ENCODE measurements at regions not wholly inside any gene's neighbourhood (a gene's known extent, or its start where the extent isn't known, plus 50 kb on each side); places are given as distances from the start of the nearest gene placed in this dataset.

- TF ChIP-seq EP300 (IDR thresholded peaks at IDR 0.05), result no peak
- TF ChIP-seq CTCF (IDR thresholded peaks at IDR 0.05), result no peak
Observed at GRCh38 chr4:8724436-8725070, 132.0 kb downstream of the CPZ start.
